GM12872 (cell line): ENCODE measurements at regions not wholly inside any gene's neighbourhood (a gene's known extent, or its start where the extent isn't known, plus 50 kb on each side); places are given as distances from the start of the nearest gene placed in this dataset.

Experiments
- TF ChIP-seq, protein P1 (sequence below): IDR thresholded peaks from 3 replicates; pipeline ENCODE4 v1.5.1; 2011; ENCODE audit warnings: low read depth, mild to moderate bottlenecking, low read length, moderate library complexity; ENCODE audit not compliant: insufficient read depth

DNA sequence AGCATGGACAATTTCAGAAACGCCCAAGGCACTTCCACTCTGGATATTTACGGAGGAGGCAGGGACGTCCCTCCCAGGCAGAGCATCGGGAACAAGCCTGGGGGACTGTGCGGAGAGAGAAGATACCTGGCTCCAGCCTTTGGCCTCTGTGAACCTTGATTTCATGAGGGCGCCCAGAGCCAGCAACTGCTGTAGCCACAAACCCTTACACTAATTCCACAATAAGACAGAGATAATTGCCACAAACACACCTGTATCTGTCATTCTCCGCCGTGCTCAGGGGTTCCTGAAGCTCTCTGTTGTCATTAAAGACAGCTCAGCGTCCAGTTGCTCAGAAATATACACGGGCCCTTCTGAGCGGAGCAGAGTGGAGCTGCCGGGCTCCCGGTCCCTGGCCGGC lies 1292.1 kb downstream of the TBC1D22A start:
- TF ChIP-seq, protein P1, sequence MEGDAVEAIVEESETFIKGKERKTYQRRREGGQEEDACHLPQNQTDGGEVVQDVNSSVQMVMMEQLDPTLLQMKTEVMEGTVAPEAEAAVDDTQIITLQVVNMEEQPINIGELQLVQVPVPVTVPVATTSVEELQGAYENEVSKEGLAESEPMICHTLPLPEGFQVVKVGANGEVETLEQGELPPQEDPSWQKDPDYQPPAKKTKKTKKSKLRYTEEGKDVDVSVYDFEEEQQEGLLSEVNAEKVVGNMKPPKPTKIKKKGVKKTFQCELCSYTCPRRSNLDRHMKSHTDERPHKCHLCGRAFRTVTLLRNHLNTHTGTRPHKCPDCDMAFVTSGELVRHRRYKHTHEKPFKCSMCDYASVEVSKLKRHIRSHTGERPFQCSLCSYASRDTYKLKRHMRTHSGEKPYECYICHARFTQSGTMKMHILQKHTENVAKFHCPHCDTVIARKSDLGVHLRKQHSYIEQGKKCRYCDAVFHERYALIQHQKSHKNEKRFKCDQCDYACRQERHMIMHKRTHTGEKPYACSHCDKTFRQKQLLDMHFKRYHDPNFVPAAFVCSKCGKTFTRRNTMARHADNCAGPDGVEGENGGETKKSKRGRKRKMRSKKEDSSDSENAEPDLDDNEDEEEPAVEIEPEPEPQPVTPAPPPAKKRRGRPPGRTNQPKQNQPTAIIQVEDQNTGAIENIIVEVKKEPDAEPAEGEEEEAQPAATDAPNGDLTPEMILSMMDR, result no peak

DNA sequence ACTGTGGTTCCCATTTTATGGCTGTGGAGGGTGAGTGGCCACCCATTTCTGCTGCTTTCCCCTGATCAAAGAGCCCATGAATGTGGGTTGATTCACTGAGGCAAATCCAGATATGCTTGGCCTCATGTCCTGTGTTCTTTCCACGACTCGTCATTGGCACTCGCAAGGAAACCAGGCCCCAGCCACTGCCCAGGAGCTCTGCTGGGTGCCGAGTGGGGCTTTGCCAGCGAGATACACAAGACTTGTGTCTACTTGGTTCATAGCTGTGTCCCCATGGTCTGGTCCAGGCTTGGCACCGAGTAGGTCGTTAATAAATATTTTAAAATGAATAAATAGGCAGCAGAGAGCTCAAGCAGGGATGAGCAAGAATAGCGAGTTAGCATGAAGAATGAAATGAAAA lies 1291.5 kb downstream of the TBC1D22A start:
- TF ChIP-seq, protein P1, result no peak

DNA sequence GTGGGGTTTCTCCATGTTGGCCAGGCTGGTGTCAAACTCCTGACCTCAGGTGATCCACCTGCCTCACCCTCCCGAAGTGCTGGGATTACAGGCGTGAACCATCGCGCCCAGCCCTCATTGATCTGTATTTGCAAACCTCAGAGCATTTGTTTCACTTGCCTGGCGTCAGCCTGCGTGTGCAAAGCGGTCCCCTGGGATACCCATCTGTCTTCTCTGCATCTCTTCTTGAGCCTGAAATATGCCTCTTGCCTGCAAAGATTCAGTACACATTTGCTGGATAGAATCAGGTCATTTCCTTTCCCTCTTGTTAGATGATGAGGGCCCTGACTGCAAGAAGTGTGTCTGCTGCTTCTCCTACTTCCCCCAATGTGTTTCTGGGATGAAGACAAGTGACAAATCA lies 1291.0 kb downstream of the TBC1D22A start:
- TF ChIP-seq, protein P1, result no peak

DNA sequence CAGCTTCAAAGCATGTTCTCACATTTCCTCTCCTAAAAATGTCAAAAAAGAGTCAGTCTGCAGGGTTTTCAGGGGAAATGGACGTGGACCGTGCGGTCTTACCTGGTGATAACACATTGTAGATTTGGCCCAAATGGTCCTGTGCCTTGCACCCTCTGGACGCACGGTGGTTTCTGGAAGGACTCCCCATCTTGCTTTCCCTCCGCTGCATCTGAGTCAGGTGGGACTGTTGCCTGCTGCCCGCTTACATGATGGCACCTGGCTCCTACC lies 1290.1 kb downstream of the TBC1D22A start:
- TF ChIP-seq, protein P1, result no peak

DNA sequence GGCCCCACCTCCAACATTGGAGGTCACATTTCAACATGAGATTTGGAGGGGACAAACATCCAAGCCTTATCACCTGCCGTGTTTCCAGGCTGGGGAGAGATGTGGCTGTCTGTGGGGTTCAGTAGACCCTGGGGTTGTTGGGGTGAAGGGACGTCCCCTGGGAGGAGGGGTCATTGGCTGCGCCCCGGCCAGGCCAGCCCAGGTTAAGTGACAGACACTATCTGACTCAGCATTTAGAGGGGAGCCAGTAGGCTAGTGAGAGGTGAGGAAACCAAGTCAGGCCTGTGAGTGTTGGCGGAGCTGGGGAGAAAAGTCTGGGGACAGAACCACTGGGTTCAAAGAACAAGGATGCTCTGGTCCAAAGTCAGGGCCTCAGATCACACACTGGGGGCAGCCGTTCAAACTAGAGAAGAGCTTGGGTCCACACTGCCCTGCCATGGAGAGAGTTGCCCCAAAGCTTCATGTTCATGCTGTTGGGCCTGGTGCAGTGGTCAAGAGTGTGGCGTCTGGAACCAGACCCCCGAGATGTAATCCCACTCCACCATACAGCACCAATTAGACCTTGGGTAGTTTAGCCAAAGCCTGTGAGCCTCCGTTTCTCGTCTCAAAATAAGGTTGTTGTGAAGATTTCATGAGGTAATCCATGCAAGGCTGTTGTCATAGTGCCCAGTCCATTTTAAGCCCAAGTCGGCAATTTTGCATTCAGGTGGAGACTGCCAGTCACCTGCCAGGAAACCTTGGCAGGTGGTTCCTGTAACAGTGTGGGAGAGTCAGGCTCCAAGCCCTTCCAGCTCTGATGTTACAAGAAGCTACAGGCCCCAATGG lies 1289.6 kb downstream of the TBC1D22A start:
- TF ChIP-seq, protein P1, result no peak

DNA sequence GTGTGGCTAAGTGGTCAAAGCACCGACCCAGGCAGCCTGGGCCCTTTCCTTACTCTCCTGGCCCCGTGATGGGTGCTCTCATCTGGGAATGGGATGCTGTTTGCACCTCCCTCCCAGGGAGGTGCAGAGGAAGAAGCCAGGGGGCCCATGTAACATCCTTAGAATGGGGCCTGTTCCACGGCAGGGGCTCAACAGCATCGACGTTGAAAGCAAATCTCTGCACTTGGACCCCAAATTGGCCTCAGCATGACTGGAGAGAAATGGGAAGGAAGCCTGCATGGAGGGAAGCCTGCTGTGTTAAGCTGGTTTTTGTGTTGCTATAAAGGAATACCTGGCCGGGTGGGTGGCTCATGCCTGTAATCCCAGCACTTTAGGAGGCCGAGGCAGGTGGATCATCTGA lies 1288.4 kb downstream of the TBC1D22A start:
- TF ChIP-seq, protein P1, result no peak

DNA sequence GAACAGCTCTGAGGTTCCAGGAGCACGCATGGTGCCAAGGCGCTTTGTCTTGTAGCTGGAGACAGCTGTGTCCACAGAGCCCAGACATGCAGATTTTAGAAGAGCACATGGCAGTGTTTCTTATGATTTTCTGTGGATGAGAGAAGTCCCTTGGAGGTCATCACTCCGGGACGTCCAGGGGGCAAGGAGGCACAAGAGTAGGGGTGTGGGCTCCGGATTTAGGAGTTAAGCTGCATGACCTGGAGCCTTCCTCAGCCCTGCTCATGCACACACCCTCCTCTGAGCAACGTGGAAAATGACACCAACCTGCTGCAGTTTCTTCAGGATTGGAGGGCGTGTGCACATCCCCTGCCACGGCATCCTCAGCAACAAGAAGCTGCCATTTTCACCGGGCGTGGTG lies 1286.7 kb downstream of the TBC1D22A start:
- TF ChIP-seq, protein P1, result no peak
